Esophagus squamous epithelium (tissue), 4 donors: ENCODE measurements at regions not wholly inside any gene's neighbourhood (a gene's known extent, or its start where the extent isn't known, plus 50 kb on each side); places are given as distances from the start of the nearest gene placed in this dataset.

ENCODE experiments used
- CTCF ChIP-seq, 6 experiments: fragments of 450-650 bp in 4 of 6; fragments of 200-600 bp in 2 of 6; sonication (generic) in 2 of 6; IDR thresholded peaks; one replicate each; pipeline ENCODE4 v1.5.1; 2016 to 2019; ENCODE audit warnings: antibody characterized with exemption in 6 of 6, mild to moderate bottlenecking in 4 of 6, moderate library complexity in 4 of 6
- POLR2A ChIP-seq, 4 donors: fragments of 450-650 bp; IDR thresholded peaks; one replicate each; pipeline ENCODE4 v1.6.1; 2017; ENCODE audit warnings: antibody characterized with exemption in 4 of 4, mild to moderate bottlenecking in 4 of 4, moderate library complexity in 3 of 4

GRCh38 chr6:4606821-4607704, 169.1 kb upstream of the CDYL start:
- TF ChIP-seq CTCF (IDR thresholded peaks at IDR 0.05), result no peak
- no peak for TF ChIP-seq POLR2A (IDR thresholded peaks at IDR 0.05)
